HuH-7.5 (cell line): ENCODE measurements at regions not wholly inside any gene's neighbourhood (a gene's known extent, or its start where the extent isn't known, plus 50 kb on each side); places are given as distances from the start of the nearest gene placed in this dataset.

Experiments used
- DNase-seq: peaks from one replicate; pipeline ENCODE4 v3.0.0; 2011; ENCODE audit warnings: low spot score

- no peak for DNase-seq
These were observed 142.9 kb upstream of the POU5F2 start for GRCh38 chr5:93884254-93884653.

GRCh38 chr5:93883459-93883858 lies 142.1 kb upstream of the POU5F2 start:
- DNase-seq: no peak

- no peak for DNase-seq
These were observed 134.3 kb upstream of the POU5F2 start for GRCh38 chr5:93875693-93876092.

- no peak for DNase-seq
These were observed 133.1 kb upstream of the POU5F2 start for GRCh38 chr5:93874491-93874890.

- no peak for DNase-seq
These were observed 132.7 kb upstream of the POU5F2 start for GRCh38 chr5:93874080-93874479.

GRCh38 chr5:93873211-93873736 lies 131.9 kb upstream of the POU5F2 start:
- DNase-seq: no peak

- DNase-seq: no peak
These were observed 129.2 kb upstream of the POU5F2 start for GRCh38 chr5:93870649-93871048.

GRCh38 chr5:93868851-93869250 lies 127.5 kb upstream of the POU5F2 start:
- DNase-seq: no peak

GRCh38 chr5:93850311-93850710 lies 108.9 kb upstream of the POU5F2 start:
- no peak for DNase-seq

GRCh38 chr5:93845376-93845775 lies 104.0 kb upstream of the POU5F2 start:
- no peak for DNase-seq

- DNase-seq: no peak
These were observed 90.0 kb upstream of the POU5F2 start for GRCh38 chr5:93831449-93831848.

GRCh38 chr5:93830893-93831292 lies 89.5 kb upstream of the POU5F2 start:
- no peak for DNase-seq

GRCh38 chr5:93829346-93829745 lies 87.9 kb upstream of the POU5F2 start:
- no peak for DNase-seq

GRCh38 chr5:93821891-93822415 lies 80.6 kb upstream of the POU5F2 start:
- no peak for DNase-seq

- no peak for DNase-seq
These were observed 78.3 kb upstream of the POU5F2 start for GRCh38 chr5:93819668-93820067.

- no peak for DNase-seq
These were observed 69.4 kb upstream of the POU5F2 start for GRCh38 chr5:93810780-93811179.

- DNase-seq: no peak
These were observed 68.0 kb upstream of the POU5F2 start for GRCh38 chr5:93809430-93809829.

- DNase-seq: no peak
These were observed 66.4 kb upstream of the POU5F2 start for GRCh38 chr5:93807846-93808245.

- DNase-seq: no peak
These were observed 64.4 kb upstream of the POU5F2 start for GRCh38 chr5:93805616-93806379.

GRCh38 chr5:93800988-93801811 lies 59.8 kb upstream of the POU5F2 start:
- DNase-seq: no peak

GRCh38 chr5:93794954-93795353 lies 53.6 kb upstream of the POU5F2 start:
- DNase-seq: no peak

GRCh38 chr5:93793159-93793781 lies 51.9 kb upstream of the POU5F2 start:
- DNase-seq: no peak
